HK-2 (cell line): ENCODE measurements at regions not wholly inside any gene's neighbourhood (a gene's known extent, or its start where the extent isn't known, plus 50 kb on each side); places are given as distances from the start of the nearest gene placed in this dataset.
"Not testable (repeated sequence)": the region's sequence is repeated elsewhere in the genome, so short reads cannot be mapped to it uniquely, and the experiment has no call there.

Experiments used
- DNase-seq: peaks from one replicate; pipeline ENCODE4 v3.0.0-alpha.2; 2018; ENCODE audit not compliant: unreplicated experiment

- DNase-seq = not testable (repeated sequence)
Measured at GRCh38 chr7:56466607-56467525, 350.6 kb upstream of the NUPR2 start.

GRCh38 chr7:56449762-56450161, 333.5 kb upstream of the NUPR2 start:
- no peak for DNase-seq

GRCh38 chr7:56447864-56448693, 331.9 kb upstream of the NUPR2 start:
- no peak for DNase-seq

GRCh38 chr7:56420528-56420927, 304.3 kb upstream of the NUPR2 start:
- DNase-seq = not testable (repeated sequence)

GRCh38 chr7:56375173-56375572, 259.0 kb upstream of the NUPR2 start:
- DNase-seq = no peak

- not testable (repeated sequence) for DNase-seq
Measured at GRCh38 chr7:56374666-56375065, 258.4 kb upstream of the NUPR2 start.

- DNase-seq = not testable (repeated sequence)
Measured at GRCh38 chr7:56373314-56373713, 257.1 kb upstream of the NUPR2 start.

GRCh38 chr7:56371792-56372191, 255.6 kb upstream of the NUPR2 start:
- not testable (repeated sequence) for DNase-seq

- not testable (repeated sequence) for DNase-seq
Measured at GRCh38 chr7:56370208-56370872, 254.1 kb upstream of the NUPR2 start.

GRCh38 chr7:56367914-56368313, 251.7 kb upstream of the NUPR2 start:
- not testable (repeated sequence) for DNase-seq

- DNase-seq = not testable (repeated sequence)
Measured at GRCh38 chr7:56367411-56367810, 251.2 kb upstream of the NUPR2 start.

- not testable (repeated sequence) for DNase-seq
Measured at GRCh38 chr7:56366701-56367100, 250.5 kb upstream of the NUPR2 start.

GRCh38 chr7:56352576-56352975, 236.4 kb upstream of the NUPR2 start:
- not testable (repeated sequence) for DNase-seq

- not testable (repeated sequence) for DNase-seq
Measured at GRCh38 chr7:56351181-56351580, 235.0 kb upstream of the NUPR2 start.

GRCh38 chr7:56348311-56348710, 232.1 kb upstream of the NUPR2 start:
- DNase-seq = not testable (repeated sequence)

- peak; percentile 1 for DNase-seq
Measured at GRCh38 chr7:56328327-56328726, 212.1 kb upstream of the NUPR2 start.

GRCh38 chr7:56290548-56290947, 174.3 kb upstream of the NUPR2 start:
- DNase-seq = no peak

GRCh38 chr7:56287429-56288138, 171.4 kb upstream of the NUPR2 start:
- DNase-seq = peak; percentile 2

- no peak for DNase-seq
Measured at GRCh38 chr7:56256108-56256507, 139.9 kb upstream of the NUPR2 start.

GRCh38 chr7:56250135-56250534, 133.9 kb upstream of the NUPR2 start:
- DNase-seq = no peak

- no peak for DNase-seq
Measured at GRCh38 chr7:56229631-56230030, 113.4 kb upstream of the NUPR2 start.
